B cell (primary cell): ENCODE measurements at regions not wholly inside any gene's neighbourhood (a gene's known extent, or its start where the extent isn't known, plus 50 kb on each side); places are given as distances from the start of the nearest gene placed in this dataset.

Experiments used
- ATAC-seq: fragments of 200-7000 bp; cut with Tn5 transposase; one replicate; pipeline ENCODE4 v1.10.0; 2021; ENCODE audit warnings: low read depth, mild to moderate bottlenecking, moderate number of reproducible peaks, moderate library complexity
- CTCF ChIA-PET: fragments of 350-600 bp; sonication (Branson Sonifier 250); formaldehyde crosslinking; loops from one replicate; lab custom pipeline; 2021; ENCODE audit warnings: antibody characterized with exemption, inconsistent platforms; lab: Charles Lee
- POLR2A ChIA-PET: fragments of 350-600 bp; sonication (Branson Sonifier 250); formaldehyde crosslinking; loops from one replicate; lab custom pipeline; 2021; ENCODE audit warnings: antibody characterized with exemption; lab: Charles Lee
- DNase-seq: peaks from one replicate; pipeline ENCODE4 v3.0.0; 2013
- H2AFZ ChIP-seq: 2 replicates; pipeline ENCODE4 v1.6.1; 2012; ENCODE audit warnings: mild to moderate bottlenecking, low read depth, low read length; ENCODE audit not compliant: insufficient read depth, poor library complexity, severe bottlenecking
- H3K27ac ChIP-seq, 2 donors: 1 replicate in 1 of 2; 2 replicates in 1 of 2; pipeline ENCODE4 v1.5.1; 2012 to 2013; ENCODE audit warnings: low read length in 2 of 2, mild to moderate bottlenecking in 2 of 2, moderate library complexity in 1 of 2
- H3K27me3 ChIP-seq, 4 experiments: fragments of 200-600 bp in 1 of 4; sonication (generic) in 1 of 4; replicated peaks in 1 of 4; 1 replicate in 2 of 4; 2 replicates in 2 of 4; pipeline versions ENCODE4 v1.6.1 to v1.7.0; 2013 to 2016; ENCODE audit warnings: low read length in 3 of 4, mild to moderate bottlenecking in 2 of 4, mixed read lengths in 1 of 4, moderate library complexity in 1 of 4; ENCODE audit not compliant: insufficient read depth in 4 of 4, control insufficient read depth in 3 of 4; ENCODE audit errors: control extremely low read depth in 1 of 4
- H3K36me3 ChIP-seq, 2 experiments: replicated peaks in 1 of 2; 1 replicate in 1 of 2; 2 replicates in 1 of 2; pipeline versions ENCODE4 v1.6.1 to v1.7.1; 2013; ENCODE audit warnings: low read length in 1 of 2; ENCODE audit not compliant: insufficient read depth in 2 of 2, control insufficient read depth in 1 of 2; ENCODE audit errors: control extremely low read depth in 1 of 2, extremely low read depth in 1 of 2
- H3K4me1 ChIP-seq, 2 donors: fragments of 200-600 bp in 1 of 2; sonication (generic) in 1 of 2; 1 replicate in 1 of 2; 2 replicates in 1 of 2; pipeline versions ENCODE4 v1.5.1 to v1.6.1; 2013 to 2017; ENCODE audit warnings: low read length in 2 of 2; ENCODE audit not compliant: control insufficient read depth in 2 of 2, insufficient read depth in 2 of 2
- H3K4me2 ChIP-seq: replicated peaks from 2 replicates; pipeline ENCODE3; 2012; ENCODE audit warnings: mild to moderate bottlenecking, low read depth, low read length; ENCODE audit not compliant: poor library complexity, severe bottlenecking
- H3K4me3 ChIP-seq, 5 experiments: fragments of 200-600 bp in 1 of 5; sonication (generic) in 1 of 5; 1 replicate in 3 of 5; 2 replicates in 2 of 5; pipeline versions ENCODE4 v1.5.1 to v1.7.0; 2011 to 2016; ENCODE audit warnings: low read length in 4 of 5, mild to moderate bottlenecking in 4 of 5, low read depth in 2 of 5, control low read depth in 1 of 5, moderate library complexity in 1 of 5; ENCODE audit not compliant: insufficient read depth in 1 of 5; ENCODE audit errors: control extremely low read depth in 1 of 5, extremely low read depth in 1 of 5
- H3K79me2 ChIP-seq: fragments of 200-600 bp; sonication (generic); one replicate; pipeline ENCODE4 v1.6.0; 2016; ENCODE audit warnings: low read length; ENCODE audit not compliant: control insufficient read depth, insufficient read depth
- H3K9ac ChIP-seq: fragments of 200-600 bp; sonication (generic); 2 replicates; pipeline ENCODE4 v1.6.1; 2017; ENCODE audit warnings: mild to moderate bottlenecking, low read length, moderate library complexity
- H3K9me3 ChIP-seq, 3 donors: one replicate each; pipeline versions ENCODE4 v1.6.1 to v1.7.1; 2013; ENCODE audit warnings: low read length in 2 of 3; ENCODE audit not compliant: control insufficient read depth in 2 of 3, insufficient read depth in 1 of 3; ENCODE audit errors: control extremely low read depth in 1 of 3
- H4K20me1 ChIP-seq: 2 replicates; pipeline ENCODE4 v1.6.0; 2012; ENCODE audit warnings: mild to moderate bottlenecking, low read length; ENCODE audit not compliant: insufficient read depth, control insufficient read depth, poor library complexity, severe bottlenecking
- H3K27ac Mint-ChIP-seq: one replicate; pipeline ENCODE4 v1.8.0; 2021; ENCODE audit warnings: mixed read lengths
- H3K27me3 Mint-ChIP-seq: one replicate; pipeline ENCODE4 v1.8.0; 2021; ENCODE audit warnings: mixed read lengths
- H3K4me1 Mint-ChIP-seq: one replicate; pipeline ENCODE4 v1.8.0; 2021; ENCODE audit warnings: mixed read lengths
- H3K4me3 Mint-ChIP-seq: one replicate; pipeline ENCODE4 v1.8.0; 2021; ENCODE audit warnings: mixed read lengths
- H3K9me3 Mint-ChIP-seq: one replicate; pipeline ENCODE4 v1.8.0; 2022; ENCODE audit warnings: mixed read lengths; ENCODE audit not compliant: insufficient read depth
- CTCF ChIP-seq: fragments of 200-600 bp; IDR thresholded peaks from one replicate; pipeline ENCODE4 v1.8.0; 2022; ENCODE audit warnings: antibody characterized with exemption, mild to moderate bottlenecking
- EZH2 ChIP-seq: IDR thresholded peaks from 2 replicates; pipeline ENCODE4 v1.6.1; 2012; ENCODE audit warnings: borderline replicate concordance, low read depth, mild to moderate bottlenecking, moderate library complexity, low read length; ENCODE audit not compliant: insufficient read depth, poor library complexity, severe bottlenecking
- WGBS: methylation state at CpG from one replicate; pipeline ENCODE4 v1.1.5; 2013; ENCODE audit warnings: missing lambda C conversion rate; ENCODE audit not compliant: insufficient coverage; 5-methylcytosine and 5-hydroxymethylcytosine counted together
- intact Hi-C: fragments of 100-400 bp; cut with micrococcal nuclease; formaldehyde crosslinking; loops from one replicate; pipeline ENCODE4 v1.10.0; 2022

GRCh38 chr16:61581417-61582046 is 454.7 kb downstream of the CDH8 start:
- intact Hi-C loops: no loop called here
- Histone ChIP-seq H3K4me1 (no peaks in the 10 kb centered on the region), H3K9me3 (peaks cover 0 to 17% (median 0%) of the 10 kb centered on the region in 3 donors), H3K9ac (no peak overlapping the region), H2AFZ (no peak overlapping the region), H3K4me2 (no peak overlapping the region), H3K79me2 (no peaks in the 10 kb centered on the region), H3K27ac (no peak overlapping the region), H3K36me3 (no peaks in the 10 kb centered on the region), H3K27me3 (no peaks in the 10 kb centered on the region), H3K4me3 (no peak overlapping the region), H4K20me1 (no peaks in the 10 kb centered on the region)
- H3K4me3 Mint-ChIP-seq: no peak overlapping the region
- WGBS: 94% methylated on average over 20 of the region's 24 CpGs
- ChIA-PET CTCF (no interaction called here), POLR2A (no interaction called here)
- no peaks in the 10 kb centered on the region for H3K4me1 Mint-ChIP-seq
- no peaks in the 10 kb centered on the region for H3K9me3 Mint-ChIP-seq
- H3K27ac Mint-ChIP-seq: no peak overlapping the region
- no peaks in the 10 kb centered on the region for H3K27me3 Mint-ChIP-seq
- TF ChIP-seq EZH2 (no peak), CTCF (no peak)
- no peak for ATAC-seq
- no peak for DNase-seq

DNA sequence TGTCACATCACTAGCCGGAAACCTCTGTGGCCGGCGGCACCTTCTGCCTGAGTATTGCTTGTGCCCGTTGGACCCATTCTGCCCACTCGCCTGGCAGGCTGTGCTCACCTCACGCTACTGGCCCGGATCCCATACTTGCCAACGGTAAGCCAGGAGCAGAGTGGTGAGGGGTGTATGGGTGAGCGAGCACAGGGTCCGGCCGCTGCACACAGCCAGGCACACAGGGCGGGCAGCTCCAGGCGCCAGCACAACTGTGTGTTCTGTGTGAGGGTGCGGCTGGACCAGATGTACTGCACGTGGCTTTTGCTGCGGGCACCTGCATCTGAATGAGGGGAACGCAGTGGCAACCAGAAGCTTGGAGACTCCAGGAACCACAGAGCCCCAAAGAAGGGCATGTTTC is 455.7 kb downstream of the CDH8 start:
- POLR2A ChIA-PET: no interaction called here
- no peak for TF ChIP-seq CTCF
- intact Hi-C loops: no loop called here
- 94% methylated on average over 17 of the region's 17 CpGs for whole genome bisulfite sequencing
- H3K27ac ChIP-seq: no peak overlapping the region
- H3K4me3 ChIP-seq: no peak overlapping the region
- no peak for ATAC-seq
- no peaks in the 10 kb centered on the region for H3K27me3 ChIP-seq
- H3K4me1 ChIP-seq: no peaks in the 10 kb centered on the region
- Mint-ChIP-seq H3K9me3 (peaks cover 4% of the 10 kb centered on the region), H3K27me3 (no peaks in the 10 kb centered on the region), H3K4me1 (no peaks in the 10 kb centered on the region), H3K27ac (no peak overlapping the region), H3K4me3 (no peak overlapping the region)
- DNase-seq: no peak
- CTCF ChIA-PET: interaction anchor here (0.7 kb wide), 1 partner anchor 609 kb away, joined by 3 read pairs; no protein-coding TSS in a partner anchor
- H3K9ac ChIP-seq: no peak overlapping the region
- H4K20me1 ChIP-seq: no peaks in the 10 kb centered on the region
- H3K79me2 ChIP-seq: no peaks in the 10 kb centered on the region
- H3K4me2 ChIP-seq: no peak overlapping the region
- H3K9me3 ChIP-seq: peaks cover 0 to 22% (median 0%) of the 10 kb centered on the region in 3 donors
- no peaks in the 10 kb centered on the region for H3K36me3 ChIP-seq
- H2AFZ ChIP-seq: no peak overlapping the region
